Effector memory CD4-positive, alpha-beta T cell (primary cell): ENCODE measurements at regions not wholly inside any gene's neighbourhood (a gene's known extent, or its start where the extent isn't known, plus 50 kb on each side); places are given as distances from the start of the nearest gene placed in this dataset.

Experiments
- DNase-seq, 3 donors: peaks; one replicate each; pipeline ENCODE4 v3.0.0-alpha.2; 2020
- H3K27ac ChIP-seq: 2 replicates; pipeline ENCODE4 v1.7.0; 2013; ENCODE audit warnings: mild to moderate bottlenecking, low read length, moderate library complexity; ENCODE audit not compliant: insufficient read depth, poor library complexity, severe bottlenecking
- H3K27me3 ChIP-seq: replicated peaks from 2 replicates; pipeline ENCODE4 v1.7.0; 2013; ENCODE audit warnings: mild to moderate bottlenecking, low read length; ENCODE audit not compliant: insufficient read depth, control insufficient read depth, poor library complexity, severe bottlenecking
- H3K36me3 ChIP-seq: 2 replicates; pipeline ENCODE4 v1.7.0; 2013; ENCODE audit warnings: mild to moderate bottlenecking, low read length, moderate library complexity; ENCODE audit not compliant: control insufficient read depth, insufficient read depth
- H3K4me1 ChIP-seq: 2 replicates; pipeline ENCODE4 v1.7.0; 2013; ENCODE audit warnings: low read length, mild to moderate bottlenecking; ENCODE audit not compliant: control insufficient read depth, insufficient read depth, poor library complexity, severe bottlenecking
- H3K4me3 ChIP-seq: 2 replicates; pipeline ENCODE4 v1.7.0; 2013; ENCODE audit warnings: low read length, low read depth, mild to moderate bottlenecking; ENCODE audit not compliant: insufficient read depth, poor library complexity, severe bottlenecking
- H3K9me3 ChIP-seq: 2 replicates; pipeline ENCODE4 v1.7.0; 2013; ENCODE audit warnings: mild to moderate bottlenecking, low read length, moderate library complexity; ENCODE audit not compliant: control insufficient read depth

DNA sequence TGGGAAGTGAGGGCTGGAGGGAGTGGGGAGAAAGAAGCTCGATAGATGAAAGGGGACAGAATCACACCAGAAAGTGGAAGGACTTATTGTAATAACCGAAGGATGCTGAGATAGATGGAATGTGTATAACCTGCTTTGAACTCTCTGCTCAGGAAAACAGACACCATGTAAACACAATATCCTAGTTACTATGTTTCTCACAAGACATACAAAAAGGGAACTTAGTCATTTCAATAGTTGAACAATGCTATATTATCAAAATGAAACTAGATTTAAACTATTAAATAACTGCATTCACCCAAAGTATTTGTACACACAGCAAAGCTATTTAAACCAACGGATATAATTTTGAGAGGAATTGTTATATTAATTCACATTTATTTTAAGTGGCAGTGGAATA lies 108.3 kb upstream of the GADL1 start:
- no peak for DNase-seq

DNA sequence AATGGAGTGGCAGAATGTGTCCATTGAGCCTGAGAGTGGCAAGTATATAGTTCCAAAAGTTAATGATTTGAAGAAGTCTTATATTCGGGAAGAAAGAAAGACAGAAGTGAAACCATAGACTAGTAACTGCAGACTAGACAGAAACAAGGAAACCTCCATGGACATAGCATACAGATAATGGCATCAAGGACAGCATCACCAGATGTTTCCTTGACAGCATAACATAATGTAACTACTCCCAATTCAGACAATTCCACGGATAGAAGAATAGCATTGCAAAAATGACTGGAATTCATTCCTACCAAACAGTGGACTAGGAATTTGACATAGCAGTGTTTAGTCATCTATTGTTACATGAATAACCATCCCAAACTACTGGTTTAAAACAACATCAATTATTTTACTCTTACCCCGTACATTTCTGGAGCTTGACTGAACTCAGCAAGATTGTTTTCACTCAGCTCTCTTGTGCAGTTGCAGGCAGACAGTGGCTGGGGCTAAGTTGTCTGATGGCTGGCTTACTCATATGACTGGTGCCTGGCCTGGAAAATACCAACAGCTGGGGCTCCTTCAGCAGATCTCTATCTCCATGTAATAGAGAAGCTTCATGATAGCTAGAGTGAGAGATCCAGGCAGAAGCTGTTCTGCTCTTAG lies 109.7 kb upstream of the GADL1 start:
- H3K4me1 ChIP-seq, result no peaks in the 10 kb centered on the region
- no peaks in the 10 kb centered on the region for H3K9me3 ChIP-seq
- no peaks in the 10 kb centered on the region for H3K27me3 ChIP-seq
- H3K36me3 ChIP-seq, result no peaks in the 10 kb centered on the region
- no peak for DNase-seq
- no peak overlapping the region for H3K27ac ChIP-seq
- H3K4me3 ChIP-seq, result no peak overlapping the region

More for the DNA sequence above, 108.3 kb upstream of the GADL1 start:
- H3K9me3 ChIP-seq, result no peaks in the 10 kb centered on the region
- no peaks in the 10 kb centered on the region for H3K27me3 ChIP-seq
- H3K27ac ChIP-seq, result no peak overlapping the region
- H3K36me3 ChIP-seq, result no peaks in the 10 kb centered on the region
- H3K4me3 ChIP-seq, result no peak overlapping the region
- no peaks in the 10 kb centered on the region for H3K4me1 ChIP-seq

- H3K4me3 ChIP-seq, result no peak overlapping the region
- H3K4me1 ChIP-seq, result no peaks in the 10 kb centered on the region
- no peaks in the 10 kb centered on the region for H3K27me3 ChIP-seq
- H3K36me3 ChIP-seq, result no peaks in the 10 kb centered on the region
- no peaks in the 10 kb centered on the region for H3K9me3 ChIP-seq
- no peak for DNase-seq
- no peak overlapping the region for H3K27ac ChIP-seq
These were observed 114.5 kb upstream of the GADL1 start for GRCh38 chr3:31008994-31009393.

DNA sequence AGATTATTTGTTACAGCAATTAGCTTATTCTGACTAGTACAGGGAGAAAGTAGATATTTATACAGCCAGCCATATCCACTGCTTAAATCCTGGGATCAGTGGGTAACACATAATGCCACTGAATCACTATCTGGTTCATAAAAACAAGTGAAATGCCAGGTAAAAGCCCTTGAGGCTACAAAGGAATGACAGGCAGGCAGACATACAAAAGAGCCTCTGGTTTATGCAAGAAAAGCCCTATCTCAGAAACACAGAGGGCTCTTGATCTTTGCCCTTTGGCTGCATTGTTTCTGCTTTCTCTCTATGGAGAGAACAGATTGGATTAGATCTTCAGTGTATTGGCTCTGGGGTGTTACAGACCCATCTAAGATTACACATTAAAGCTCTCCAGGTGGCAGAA lies 115.4 kb upstream of the GADL1 start:
- H3K4me3 ChIP-seq, result no peak overlapping the region
- no peaks in the 10 kb centered on the region for H3K36me3 ChIP-seq
- DNase-seq, result no peak
- H3K27ac ChIP-seq, result no peak overlapping the region
- no peaks in the 10 kb centered on the region for H3K9me3 ChIP-seq
- H3K27me3 ChIP-seq, result no peaks in the 10 kb centered on the region
- H3K4me1 ChIP-seq, result no peaks in the 10 kb centered on the region

DNA sequence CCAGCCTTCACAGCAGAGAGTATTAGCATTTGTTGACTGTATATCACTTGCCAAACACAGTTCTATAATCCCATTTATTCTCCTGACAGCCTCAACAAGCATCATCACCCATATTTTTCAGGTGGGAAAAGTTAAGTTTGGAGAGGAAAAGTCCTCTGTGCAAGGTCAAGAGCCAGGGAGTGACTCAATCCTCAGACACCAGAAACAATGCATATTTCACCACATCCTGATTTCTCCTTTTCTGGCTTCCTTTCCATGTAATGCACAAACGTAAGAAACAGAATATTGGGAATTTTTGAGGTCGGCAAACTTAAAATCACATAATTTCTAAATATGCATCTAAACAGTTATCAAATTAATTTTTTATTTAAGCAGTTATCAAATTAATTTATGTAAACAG lies 116.0 kb upstream of the GADL1 start:
- no peaks in the 10 kb centered on the region for H3K9me3 ChIP-seq
- no peaks in the 10 kb centered on the region for H3K27me3 ChIP-seq
- no peak for DNase-seq
- H3K4me3 ChIP-seq, result no peak overlapping the region
- no peak overlapping the region for H3K27ac ChIP-seq
- H3K4me1 ChIP-seq, result no peaks in the 10 kb centered on the region
- no peaks in the 10 kb centered on the region for H3K36me3 ChIP-seq

DNA sequence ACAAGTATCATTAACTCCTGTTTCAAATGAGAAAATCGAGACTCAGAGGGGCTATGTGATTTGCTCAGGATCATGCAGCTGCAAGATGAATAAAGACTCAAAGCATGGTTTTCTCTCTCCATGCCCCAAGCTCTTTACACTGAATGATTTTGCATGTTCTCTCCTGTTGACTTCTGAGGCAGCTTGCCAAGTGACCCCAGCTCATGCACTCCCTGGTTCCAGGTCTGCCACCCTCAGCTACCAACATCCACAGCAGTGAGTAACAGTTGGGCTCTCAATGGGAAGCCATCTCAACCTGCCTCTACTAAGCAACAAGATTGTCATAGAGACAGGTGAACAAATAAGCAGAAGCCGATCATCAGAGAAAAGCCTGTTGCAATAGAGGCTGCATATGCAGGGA lies 116.9 kb upstream of the GADL1 start:
- no peaks in the 10 kb centered on the region for H3K27me3 ChIP-seq
- no peak overlapping the region for H3K27ac ChIP-seq
- H3K4me1 ChIP-seq, result no peaks in the 10 kb centered on the region
- DNase-seq, result no peak
- H3K9me3 ChIP-seq, result no peaks in the 10 kb centered on the region
- no peak overlapping the region for H3K4me3 ChIP-seq
- H3K36me3 ChIP-seq, result no peaks in the 10 kb centered on the region

GRCh38 chr3:31013090-31013489 lies 118.6 kb upstream of the GADL1 start:
- no peak overlapping the region for H3K4me3 ChIP-seq
- DNase-seq, result no peak
- H3K36me3 ChIP-seq, result no peaks in the 10 kb centered on the region
- no peaks in the 10 kb centered on the region for H3K27me3 ChIP-seq
- H3K9me3 ChIP-seq, result no peaks in the 10 kb centered on the region
- no peaks in the 10 kb centered on the region for H3K4me1 ChIP-seq
- no peak overlapping the region for H3K27ac ChIP-seq

DNA sequence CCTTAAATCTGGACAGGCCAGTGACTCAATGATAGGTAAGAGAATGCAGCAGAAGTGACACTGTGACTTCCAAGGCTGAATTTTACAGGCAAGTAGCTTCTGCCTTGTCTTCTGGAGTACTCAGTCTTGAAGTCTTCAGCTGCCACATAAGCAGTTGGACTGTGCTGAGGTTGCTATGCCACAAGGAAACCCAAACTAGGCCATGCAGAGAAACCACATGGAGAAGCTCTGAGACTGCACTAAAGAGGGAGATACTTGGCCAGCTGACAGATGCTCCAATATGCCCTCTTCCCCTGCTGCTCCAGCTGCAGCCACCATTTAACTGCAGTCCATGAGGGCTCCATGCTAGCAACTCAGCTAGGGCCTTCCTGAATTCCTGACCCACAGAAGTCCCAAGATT lies 119.4 kb upstream of the GADL1 start:
- H3K27me3 ChIP-seq, result no peaks in the 10 kb centered on the region
- H3K36me3 ChIP-seq, result no peaks in the 10 kb centered on the region
- no peak for DNase-seq
- no peak overlapping the region for H3K4me3 ChIP-seq
- no peak overlapping the region for H3K27ac ChIP-seq
- H3K9me3 ChIP-seq, result no peaks in the 10 kb centered on the region
- no peaks in the 10 kb centered on the region for H3K4me1 ChIP-seq

GRCh38 chr3:31014317-31015040 lies 120.0 kb upstream of the GADL1 start:
- H3K27me3 ChIP-seq, result no peaks in the 10 kb centered on the region
- H3K4me3 ChIP-seq, result no peak overlapping the region
- H3K27ac ChIP-seq, result no peak overlapping the region
- DNase-seq, result no peak
- no peaks in the 10 kb centered on the region for H3K9me3 ChIP-seq
- no peaks in the 10 kb centered on the region for H3K4me1 ChIP-seq
- no peaks in the 10 kb centered on the region for H3K36me3 ChIP-seq

DNA sequence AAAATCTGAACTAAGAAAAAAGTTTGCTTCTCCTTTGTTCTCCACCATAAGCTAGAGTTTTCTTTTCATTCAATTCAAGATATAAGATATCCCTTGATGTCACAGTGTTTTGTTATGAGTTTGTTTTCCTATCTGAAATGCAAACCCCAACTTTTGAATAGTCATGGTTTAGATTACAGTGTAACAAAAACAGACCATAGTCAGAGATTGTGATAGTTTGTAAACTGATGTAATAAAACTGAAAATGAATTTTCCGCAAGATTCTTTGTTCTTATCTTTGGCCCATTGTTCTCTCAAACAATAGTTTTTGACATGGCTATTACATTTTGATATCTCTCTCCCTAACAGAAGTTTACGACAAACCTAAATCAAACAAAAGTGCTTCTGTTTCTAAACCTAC lies 121.7 kb upstream of the GADL1 start:
- Histone ChIP-seq H3K4me3 (no peak overlapping the region), H3K4me1 (no peaks in the 10 kb centered on the region), H3K27me3 (no peaks in the 10 kb centered on the region), H3K27ac (no peak overlapping the region), H3K36me3 (no peaks in the 10 kb centered on the region), H3K9me3 (no peaks in the 10 kb centered on the region)
- no peak for DNase-seq
